Activated CD8-positive, alpha-beta memory T cell treated with anti-CD3 and anti-CD28 coated beads, Interleukin-2, amount 10 ng/mL, durations not matched to agents 7 days and 5 days (primary cell): ENCODE measurements at regions not wholly inside any gene's neighbourhood (a gene's known extent, or its start where the extent isn't known, plus 50 kb on each side); places are given as distances from the start of the nearest gene placed in this dataset.

Experiments
- ATAC-seq: fragments of 150-1000 bp; cut with Tn5 transposase; one replicate; pipeline ENCODE4 v1.10.0; 2021; ENCODE audit warnings: moderate library complexity
- CTCF ChIA-PET: fragments of 350-600 bp; sonication (Branson Sonifier 250); formaldehyde crosslinking; loops from one replicate; lab custom pipeline; 2021; ENCODE audit warnings: antibody characterized with exemption; lab: Charles Lee
- DNase-seq: peaks from one replicate; pipeline ENCODE4 v3.0.0-alpha.2; 2020
- H3K27ac Mint-ChIP-seq: one replicate; pipeline ENCODE4 v1.8.0; 2021; ENCODE audit warnings: mild to moderate bottlenecking, mixed read lengths
- H3K27me3 Mint-ChIP-seq: one replicate; pipeline ENCODE4 v1.8.0; 2021; ENCODE audit warnings: mixed read lengths
- H3K36me3 Mint-ChIP-seq: one replicate; pipeline ENCODE4 v1.8.0; 2021; ENCODE audit warnings: mild to moderate bottlenecking, mixed read lengths
- H3K4me1 Mint-ChIP-seq: one replicate; pipeline ENCODE4 v1.8.0; 2021; ENCODE audit warnings: mixed read lengths
- H3K4me3 Mint-ChIP-seq: one replicate; pipeline ENCODE4 v1.8.0; 2021; ENCODE audit warnings: mild to moderate bottlenecking, moderate library complexity, mixed read lengths
- H3K9me3 Mint-ChIP-seq: one replicate; pipeline ENCODE4 v1.8.0; 2022; ENCODE audit warnings: low read depth, mixed read lengths

DNA sequence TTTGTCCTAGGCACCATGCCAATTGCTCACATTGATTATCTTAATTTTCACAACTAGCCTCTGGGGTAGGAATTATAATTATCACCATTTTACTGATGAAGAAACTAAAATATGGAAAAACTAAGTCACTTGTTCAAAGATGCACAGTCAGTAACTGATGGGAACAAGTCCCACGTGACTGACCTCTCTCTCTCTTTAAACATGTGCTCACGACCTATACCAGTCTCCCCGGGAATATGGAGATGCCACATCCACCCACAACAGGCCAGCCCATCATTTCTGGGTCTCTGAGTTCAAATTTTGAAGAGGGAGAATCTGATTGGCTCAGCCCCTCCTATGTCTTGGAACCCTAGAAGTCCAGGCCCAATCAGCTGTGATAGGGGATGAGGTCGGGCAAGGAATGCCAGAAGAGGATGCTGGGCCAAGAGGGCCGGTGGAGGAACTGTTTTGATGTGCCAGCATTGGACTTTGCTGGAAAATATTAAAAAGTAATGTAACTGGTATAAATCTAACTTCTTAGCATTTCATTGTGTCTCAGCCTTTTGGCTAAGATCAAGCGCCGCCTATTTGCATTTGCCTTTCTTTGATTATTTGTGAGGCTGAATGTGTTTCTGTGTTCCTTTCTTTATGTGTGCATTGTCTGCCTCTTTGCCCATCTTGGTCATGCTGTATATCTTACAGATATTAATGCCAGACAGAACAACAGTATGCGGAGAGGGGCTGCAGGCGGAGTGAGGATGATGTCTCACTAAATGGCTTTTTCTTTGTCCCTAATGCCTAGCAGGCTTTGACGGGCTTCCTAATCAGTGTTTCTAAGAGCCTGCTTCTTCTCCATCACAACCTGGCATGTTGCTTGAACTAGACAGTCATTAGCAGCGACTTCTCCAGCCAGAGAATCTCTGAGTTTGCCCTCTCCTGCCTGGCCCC, 126.6 kb downstream of the VEGFA start:
- Mint-ChIP-seq H3K36me3 (no peaks in the 10 kb centered on the region), H3K27me3 (peaks cover 19% of the 10 kb centered on the region), H3K4me1 (no peaks in the 10 kb centered on the region), H3K9me3 (no peaks in the 10 kb centered on the region), H3K4me3 (no peak overlapping the region), H3K27ac (no peak overlapping the region)
- CTCF ChIA-PET: interaction anchor here (1.6 kb wide), 1 partner anchor 183 kb away, joined by 4 read pairs; no protein-coding TSS in a partner anchor
- ATAC-seq: no peak
- no peak for DNase-seq

DNA sequence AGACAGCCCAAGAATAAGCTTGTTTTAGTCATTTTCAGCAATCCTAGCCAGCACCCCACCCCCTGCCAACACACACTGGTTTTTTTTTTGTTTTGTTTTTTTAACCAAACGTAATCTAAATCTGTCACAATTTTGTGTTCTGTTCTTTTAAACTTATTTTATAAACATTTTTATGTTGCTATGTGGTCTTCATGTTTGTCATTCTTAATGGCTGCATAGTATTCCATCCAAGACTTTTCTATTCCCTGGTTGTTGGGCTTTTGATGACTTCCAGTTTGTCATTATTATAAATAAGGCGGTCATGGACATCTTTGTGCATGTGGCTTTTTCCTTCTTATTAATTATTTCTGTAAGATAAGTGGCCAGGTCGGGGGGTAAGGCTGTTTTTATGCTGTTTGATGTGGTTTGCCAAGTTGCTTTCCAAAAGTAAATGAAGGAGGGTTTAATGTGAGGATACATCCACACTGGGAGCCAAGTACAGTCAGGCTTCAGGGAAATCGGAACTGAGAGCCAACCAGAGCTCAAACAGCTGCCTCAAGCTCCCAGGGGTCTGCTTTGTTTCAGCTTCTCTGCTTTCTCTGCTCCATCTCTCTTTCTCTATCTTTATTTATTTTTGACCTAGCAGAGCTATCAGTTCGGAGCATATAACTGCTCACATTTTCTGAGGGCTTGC, 125.8 kb downstream of the VEGFA start:
- CTCF ChIA-PET: interaction anchor here (0.7 kb wide), 1 partner anchor 106 kb away, joined by 3 read pairs; no protein-coding TSS in a partner anchor
- no peaks in the 10 kb centered on the region for H3K4me1 Mint-ChIP-seq
- ATAC-seq (no peak), DNase-seq (no peak)
- H3K36me3 Mint-ChIP-seq: no peaks in the 10 kb centered on the region
- H3K27ac Mint-ChIP-seq: no peak overlapping the region
- H3K4me3 Mint-ChIP-seq: no peak overlapping the region
- H3K27me3 Mint-ChIP-seq: peaks cover 27% of the 10 kb centered on the region
- H3K9me3 Mint-ChIP-seq: no peaks in the 10 kb centered on the region

DNA sequence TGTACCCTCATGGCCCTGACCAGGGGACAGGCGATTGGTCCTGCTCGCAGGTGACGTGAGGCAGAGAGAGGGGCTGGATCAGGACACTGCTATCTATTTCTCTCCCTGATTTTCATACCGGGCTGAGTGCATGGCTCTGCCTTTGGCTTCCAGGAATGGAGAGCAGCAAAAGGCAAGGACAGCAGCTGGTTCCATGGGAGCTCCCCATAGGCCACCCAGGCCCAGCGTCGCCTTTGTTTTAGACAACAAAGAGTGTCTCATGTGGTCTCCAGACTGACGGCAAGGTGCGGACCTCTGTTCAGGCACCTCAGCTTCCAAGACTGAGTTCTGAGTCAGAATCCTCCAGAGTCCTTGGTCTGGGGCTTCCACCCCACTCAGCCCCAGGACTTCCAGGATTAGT, 123.1 kb downstream of the VEGFA start:
- no peak overlapping the region for H3K27ac Mint-ChIP-seq
- no peaks in the 10 kb centered on the region for H3K9me3 Mint-ChIP-seq
- ATAC-seq (no peak), DNase-seq (no peak)
- H3K36me3 Mint-ChIP-seq: no peaks in the 10 kb centered on the region
- peaks cover 34% of the 10 kb centered on the region for H3K27me3 Mint-ChIP-seq
- H3K4me1 Mint-ChIP-seq: no peaks in the 10 kb centered on the region
- CTCF ChIA-PET: no interaction called here
- no peak overlapping the region for H3K4me3 Mint-ChIP-seq

DNA sequence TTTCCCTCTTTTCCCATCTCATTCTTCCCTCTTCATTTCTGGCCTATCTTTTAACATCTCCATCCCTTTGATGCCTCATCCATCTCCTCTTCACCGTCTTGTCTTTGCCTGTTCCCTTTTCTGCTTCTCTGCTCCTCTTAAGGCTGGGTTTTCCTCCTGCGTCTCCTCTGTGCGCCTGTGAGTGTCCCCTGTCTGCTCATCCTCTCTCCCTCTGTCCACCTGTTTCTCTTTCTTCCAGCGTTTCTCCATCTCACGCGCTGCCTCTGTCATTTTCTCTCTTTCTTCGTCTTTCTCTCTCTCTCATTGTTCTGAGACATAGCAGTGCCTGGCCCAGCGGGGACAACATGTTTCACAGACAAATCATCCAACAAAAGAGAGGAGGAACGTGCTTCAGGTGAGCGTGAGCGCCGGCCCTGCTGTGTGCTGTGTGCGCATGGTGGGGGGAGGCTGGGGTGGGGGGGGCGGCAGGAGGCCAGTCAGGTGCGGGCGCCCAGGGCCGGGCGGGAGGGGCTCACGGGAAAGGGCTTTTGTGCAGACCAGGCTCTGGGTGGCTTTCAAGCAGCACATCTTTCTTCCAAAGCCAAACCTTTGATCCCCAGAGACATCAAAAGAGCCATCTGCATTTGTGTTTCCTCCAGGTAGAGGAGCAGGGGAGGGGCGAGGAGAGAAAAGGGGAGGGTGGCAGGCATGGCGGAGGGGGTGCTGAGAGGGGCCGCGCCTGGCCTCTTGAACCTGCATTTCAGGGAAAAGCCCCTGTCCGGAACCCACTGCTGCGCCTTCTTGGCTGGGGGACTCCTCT, 121.3 kb downstream of the VEGFA start:
- no peak for ATAC-seq
- Mint-ChIP-seq H3K4me3 (no peak overlapping the region), H3K36me3 (no peaks in the 10 kb centered on the region), H3K4me1 (no peaks in the 10 kb centered on the region), H3K27me3 (peaks cover 30% of the 10 kb centered on the region), H3K9me3 (no peaks in the 10 kb centered on the region), H3K27ac (no peak overlapping the region)
- DNase-seq: no peak
- CTCF ChIA-PET: no interaction called here

DNA sequence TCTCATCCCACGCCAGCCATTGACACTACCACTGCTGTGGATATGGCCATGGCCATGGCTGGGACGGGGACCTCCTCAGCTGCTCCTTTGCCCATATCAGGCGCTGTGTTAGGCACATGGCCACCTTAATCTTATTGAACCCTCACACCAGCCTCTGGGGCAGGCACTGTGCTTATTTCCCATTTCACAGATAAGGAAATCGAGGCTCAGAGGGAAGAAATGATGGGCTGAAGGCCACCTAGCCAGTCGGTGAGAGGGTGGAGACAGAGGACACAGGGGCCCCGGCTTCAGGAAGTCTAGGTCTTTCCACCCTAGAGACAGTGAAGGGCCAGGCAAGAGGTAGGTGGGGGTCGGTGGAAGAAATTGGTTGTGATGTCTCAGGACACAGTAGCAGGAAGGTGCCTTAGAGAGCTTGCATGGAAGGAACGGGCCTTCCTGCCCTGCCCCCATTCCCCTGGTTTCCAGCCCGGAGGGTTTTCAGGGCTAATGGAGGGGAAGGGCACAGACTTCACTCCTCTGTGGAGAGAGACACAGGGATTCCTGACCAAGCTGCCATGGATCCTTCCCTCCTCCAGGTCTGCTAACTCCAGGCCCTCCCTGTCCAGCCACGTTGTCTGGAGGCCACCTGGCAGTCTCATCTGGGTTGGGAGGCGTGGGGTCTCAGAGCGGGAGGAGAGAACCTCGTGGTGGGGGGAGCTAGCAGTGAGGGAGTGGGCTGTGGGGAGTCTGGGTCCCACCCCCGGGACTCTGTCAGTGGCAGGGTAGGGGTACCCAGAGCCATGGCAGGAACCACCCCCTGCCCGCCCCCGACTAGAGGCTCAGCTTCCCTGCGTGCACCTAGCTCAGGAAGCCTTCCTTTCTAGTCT, 120.4 kb downstream of the VEGFA start:
- no peak for ATAC-seq
- CTCF ChIA-PET: no interaction called here
- peaks cover 27% of the 10 kb centered on the region for H3K27me3 Mint-ChIP-seq
- H3K36me3 Mint-ChIP-seq: no peaks in the 10 kb centered on the region
- H3K4me3 Mint-ChIP-seq: no peak overlapping the region
- H3K27ac Mint-ChIP-seq: no peak overlapping the region
- H3K9me3 Mint-ChIP-seq: no peaks in the 10 kb centered on the region
- H3K4me1 Mint-ChIP-seq: no peaks in the 10 kb centered on the region
- no peak for DNase-seq

DNA sequence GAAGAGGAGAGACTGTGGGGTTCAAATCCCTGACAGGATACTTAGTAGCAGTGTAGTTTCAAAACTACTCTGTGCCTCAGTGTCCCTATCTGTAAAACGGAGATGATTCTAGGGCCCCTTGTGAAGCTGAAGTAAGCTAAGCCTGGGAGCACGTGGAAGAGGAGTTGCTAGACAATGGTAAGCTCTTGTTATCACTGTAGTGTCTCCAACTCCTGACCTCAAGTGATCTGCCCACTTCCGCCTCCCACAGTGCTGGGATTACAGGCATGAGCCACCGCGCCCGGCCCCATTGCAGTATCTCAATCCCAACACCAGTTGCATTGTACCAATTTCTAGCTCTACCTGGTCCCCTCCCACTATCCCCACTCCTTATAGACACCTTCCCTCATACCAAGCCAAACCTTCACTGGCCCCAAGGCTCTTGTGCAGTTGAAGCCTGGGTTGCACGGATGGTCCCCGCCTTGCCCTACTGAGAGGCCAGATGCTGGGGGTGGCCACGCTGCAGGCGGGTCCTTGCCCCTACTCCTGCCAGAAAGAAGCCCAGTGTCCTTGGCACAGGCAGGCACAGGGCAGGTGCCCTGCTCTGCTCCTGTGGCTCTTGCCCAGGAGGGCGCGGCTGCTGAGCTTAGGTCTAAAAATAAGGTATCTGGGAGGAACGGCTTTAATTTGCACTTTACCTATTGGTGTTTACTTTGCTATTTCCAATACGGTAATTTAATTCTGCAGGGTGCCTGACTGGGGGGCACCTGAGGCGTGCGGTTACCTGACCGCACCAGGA, 118.1 kb downstream of the VEGFA start:
- Mint-ChIP-seq H3K9me3 (no peaks in the 10 kb centered on the region), H3K4me3 (no peak overlapping the region), H3K36me3 (no peaks in the 10 kb centered on the region), H3K4me1 (no peaks in the 10 kb centered on the region), H3K27ac (no peak overlapping the region), H3K27me3 (peaks cover 22% of the 10 kb centered on the region)
- CTCF ChIA-PET: interaction anchor here (1.8 kb wide), 1 partner anchor 13 kb away, joined by 5 read pairs; no protein-coding TSS in a partner anchor
- DNase-seq: no peak
- no peak for ATAC-seq

DNA sequence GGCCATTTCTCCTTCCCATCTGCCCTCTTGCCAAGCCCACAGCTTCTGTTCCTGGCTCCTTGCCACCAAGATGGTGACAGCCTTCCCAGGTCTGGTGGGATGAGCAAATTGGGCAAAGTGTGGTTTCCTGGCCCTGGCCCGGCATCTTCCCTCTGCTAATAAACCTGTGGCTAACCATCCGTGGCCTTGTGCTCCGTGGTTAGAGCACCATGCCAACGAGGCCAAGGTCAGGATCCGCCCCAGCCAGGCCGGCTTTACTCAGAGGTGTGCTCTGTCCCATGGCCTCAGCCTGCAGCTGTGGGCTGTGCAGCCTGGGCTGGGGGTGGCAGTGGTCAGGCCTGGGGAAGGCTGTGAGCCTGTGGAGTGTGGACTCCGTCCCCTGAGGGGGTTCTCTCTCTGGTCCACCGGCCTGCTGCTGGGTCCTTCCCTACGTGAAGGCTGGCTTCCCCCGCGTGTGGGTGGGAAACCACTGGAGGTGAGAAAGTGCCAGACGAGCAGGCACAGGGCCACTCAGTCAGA, 117.4 kb downstream of the VEGFA start:
- H3K4me1 Mint-ChIP-seq: no peaks in the 10 kb centered on the region
- CTCF ChIA-PET: interaction anchor here (1.8 kb wide), 1 partner anchor 14 kb away, joined by 5 read pairs; no protein-coding TSS in a partner anchor
- H3K4me3 Mint-ChIP-seq: no peak overlapping the region
- H3K36me3 Mint-ChIP-seq: no peaks in the 10 kb centered on the region
- ATAC-seq (no peak), DNase-seq (no peak)
- H3K27me3 Mint-ChIP-seq: peaks cover 20% of the 10 kb centered on the region
- H3K27ac Mint-ChIP-seq: no peak overlapping the region
- no peaks in the 10 kb centered on the region for H3K9me3 Mint-ChIP-seq

DNA sequence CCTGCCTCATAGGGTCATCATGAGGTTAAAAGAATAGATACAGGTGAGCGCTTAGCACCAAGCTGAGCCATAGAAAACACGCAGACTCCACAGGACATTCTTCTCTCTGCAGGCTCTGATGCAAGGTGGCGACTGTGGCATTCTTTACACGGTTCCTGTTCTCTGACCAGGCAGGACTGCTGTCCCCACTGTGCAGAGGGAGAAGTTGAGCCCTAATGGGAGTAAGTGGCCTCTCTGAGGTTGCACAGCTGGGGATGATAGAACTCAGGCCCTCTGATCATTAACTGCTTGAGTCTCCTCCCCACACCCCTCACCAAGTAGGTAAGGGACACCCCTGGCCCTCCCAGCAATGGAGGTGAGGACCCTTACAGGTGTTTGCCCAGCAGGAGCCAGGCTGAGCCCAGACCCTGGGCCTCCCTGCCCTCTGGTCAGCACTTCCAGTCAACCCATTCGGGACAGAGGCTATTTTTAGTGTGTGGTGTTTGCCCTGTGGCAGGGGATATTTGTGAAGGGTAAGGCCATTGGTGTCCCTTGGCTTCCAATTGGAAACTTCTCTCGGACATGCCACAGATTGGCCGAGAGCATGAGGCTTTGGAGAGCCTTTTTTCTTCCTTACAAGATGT, 116.8 kb downstream of the VEGFA start:
- ATAC-seq: no peak
- Mint-ChIP-seq H3K36me3 (no peaks in the 10 kb centered on the region), H3K27me3 (peaks cover 17% of the 10 kb centered on the region), H3K9me3 (no peaks in the 10 kb centered on the region), H3K4me1 (no peaks in the 10 kb centered on the region), H3K27ac (no peak overlapping the region), H3K4me3 (no peak overlapping the region)
- CTCF ChIA-PET: interaction anchor here (1.8 kb wide), 1 partner anchor 14 kb away, joined by 5 read pairs; no protein-coding TSS in a partner anchor
- no peak for DNase-seq

DNA sequence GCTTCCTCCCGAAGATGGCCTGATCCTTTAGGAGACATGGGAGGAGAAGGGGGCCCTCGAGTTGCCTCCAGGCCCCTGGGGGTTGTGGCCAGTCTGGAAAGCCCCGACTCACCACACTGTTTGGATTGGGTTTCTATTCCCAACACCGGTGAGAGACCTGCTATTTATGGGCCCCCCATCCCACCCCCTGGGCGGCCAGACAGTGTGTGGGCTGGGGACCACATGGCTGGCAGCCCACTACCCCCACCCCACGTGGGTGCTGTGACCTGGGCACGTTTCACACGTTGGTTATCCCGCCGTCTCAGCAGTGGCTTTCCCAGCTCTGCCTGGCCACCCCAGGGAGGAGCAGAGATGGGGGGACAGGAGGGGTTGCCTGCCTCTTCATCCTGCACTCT, 116.1 kb downstream of the VEGFA start:
- peaks cover 10% of the 10 kb centered on the region for H3K27me3 Mint-ChIP-seq
- no peaks in the 10 kb centered on the region for H3K9me3 Mint-ChIP-seq
- no peaks in the 10 kb centered on the region for H3K36me3 Mint-ChIP-seq
- H3K27ac Mint-ChIP-seq: no peak overlapping the region
- no peaks in the 10 kb centered on the region for H3K4me1 Mint-ChIP-seq
- CTCF ChIA-PET: no interaction called here
- ATAC-seq (no peak), DNase-seq (no peak)
- no peak overlapping the region for H3K4me3 Mint-ChIP-seq

DNA sequence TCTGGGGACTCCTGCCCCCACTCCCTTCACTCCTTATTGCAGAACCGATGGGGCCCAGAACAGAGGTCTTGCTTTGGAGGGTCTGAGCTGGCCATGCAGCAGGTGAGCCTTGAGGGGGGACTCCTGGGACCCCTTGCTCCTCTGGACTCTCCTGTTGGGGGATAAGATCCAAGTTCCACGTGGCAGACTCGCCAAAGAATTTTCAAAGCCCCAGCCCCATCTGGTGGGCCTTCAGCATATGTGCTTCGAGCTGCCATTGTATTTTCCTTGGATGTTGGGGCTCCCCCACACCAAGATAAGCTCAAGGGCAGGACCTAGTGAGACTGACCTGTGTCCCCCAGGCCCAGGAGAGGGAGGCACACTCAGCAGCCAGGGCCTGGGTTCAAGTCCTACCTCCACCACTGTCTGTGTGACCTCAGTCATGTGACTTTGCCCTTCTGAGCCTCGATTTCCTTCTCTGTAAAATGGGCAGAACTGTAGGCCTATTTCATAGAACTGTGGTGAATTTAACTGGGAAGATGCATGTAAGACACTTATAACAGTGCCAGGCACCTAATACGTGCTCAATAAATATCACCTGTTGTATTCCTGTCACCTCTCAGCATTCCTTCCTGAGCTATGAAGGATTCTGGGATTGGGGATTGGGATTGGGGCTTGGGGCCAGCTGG, 115.5 kb downstream of the VEGFA start:
- Mint-ChIP-seq H3K27ac (no peak overlapping the region), H3K27me3 (peaks cover 6% of the 10 kb centered on the region), H3K9me3 (no peaks in the 10 kb centered on the region), H3K4me1 (no peaks in the 10 kb centered on the region), H3K4me3 (no peak overlapping the region), H3K36me3 (no peaks in the 10 kb centered on the region)
- ATAC-seq (no peak), DNase-seq (no peak)
- CTCF ChIA-PET: no interaction called here

DNA sequence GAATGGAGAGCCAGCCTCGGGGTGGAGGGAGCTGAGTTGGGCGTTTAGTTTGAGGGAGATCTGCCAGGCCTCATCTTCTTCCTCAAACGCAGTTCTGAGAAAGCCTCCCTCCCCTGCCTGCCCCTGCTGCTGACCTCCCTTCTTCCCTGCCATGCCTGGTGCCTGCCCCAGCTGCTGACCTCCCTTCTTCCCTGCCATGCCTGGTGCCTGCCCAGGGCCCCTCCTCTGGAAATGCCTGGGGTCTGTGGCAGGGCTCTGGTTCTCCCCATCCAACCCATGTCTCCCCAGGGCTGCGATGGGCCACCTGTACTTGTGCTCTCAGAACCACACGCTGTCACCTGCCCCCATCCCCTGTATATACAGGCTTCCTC, 114.6 kb downstream of the VEGFA start:
- no peak overlapping the region for H3K4me3 Mint-ChIP-seq
- no peaks in the 10 kb centered on the region for H3K9me3 Mint-ChIP-seq
- DNase-seq (no peak), ATAC-seq (no peak)
- no peaks in the 10 kb centered on the region for H3K36me3 Mint-ChIP-seq
- CTCF ChIA-PET: no interaction called here
- H3K27me3 Mint-ChIP-seq: no peaks in the 10 kb centered on the region
- no peak overlapping the region for H3K27ac Mint-ChIP-seq
- no peaks in the 10 kb centered on the region for H3K4me1 Mint-ChIP-seq
